Mammary epithelial cell (primary cell): ENCODE measurements at regions not wholly inside any gene's neighbourhood (a gene's known extent, or its start where the extent isn't known, plus 50 kb on each side); places are given as distances from the start of the nearest gene placed in this dataset.

Experiments
- CTCF ChIP-seq, 2 donors: IDR thresholded peaks in 1 of 2; conservative IDR thresholded peaks in 1 of 2; 2 replicates each; pipeline ENCODE4 v1.5.1; 2011 to 2012; ENCODE audit warnings: inconsistent platforms in 2 of 2, low read length in 2 of 2, mild to moderate bottlenecking in 2 of 2, control low read depth in 1 of 2, low read depth in 1 of 2; ENCODE audit not compliant: insufficient read depth in 1 of 2; ENCODE audit errors: extremely low read depth in 1 of 2
- EZH2 ChIP-seq: IDR thresholded peaks from 2 replicates; pipeline ENCODE4 v1.6.1; 2012; ENCODE audit warnings: low read length, inconsistent platforms, borderline replicate concordance

- TF ChIP-seq CTCF (conservative IDR thresholded peaks at IDR 0.05 in 1 of 2, IDR thresholded peaks at IDR 0.05 in 1 of 2; ENCODE audit: extremely low read depth in 1 of 2, insufficient read depth in 1 of 2, low read depth in 1 of 2, low read length in 2 of 2): no peak
- TF ChIP-seq EZH2: no peak
Measured at GRCh38 chr5:1634337-1634661, 110.5 kb upstream of the LPCAT1 start.
